Mesodermal cell (in vitro differentiated cells): ENCODE measurements at regions not wholly inside any gene's neighbourhood (a gene's known extent, or its start where the extent isn't known, plus 50 kb on each side); places are given as distances from the start of the nearest gene placed in this dataset.

Experiments
- H3K27ac ChIP-seq: 2 replicates; pipeline ENCODE4 v1.7.0; 2013; ENCODE audit warnings: mild to moderate bottlenecking, low read depth, low read length, moderate library complexity; ENCODE audit not compliant: severe bottlenecking
- H3K36me3 ChIP-seq: 2 replicates; pipeline ENCODE4 v1.7.1; 2013; ENCODE audit warnings: mild to moderate bottlenecking, low read length, moderate library complexity; ENCODE audit not compliant: control insufficient read depth, insufficient read depth
- H3K4me1 ChIP-seq: one replicate; pipeline ENCODE4 v1.7.1; 2013; ENCODE audit warnings: mild to moderate bottlenecking, low read length; ENCODE audit not compliant: insufficient read depth, control insufficient read depth, poor library complexity, severe bottlenecking
- H3K4me3 ChIP-seq: 2 replicates; pipeline ENCODE4 v1.7.0; 2013; ENCODE audit warnings: low read length, control low read depth, mild to moderate bottlenecking; ENCODE audit not compliant: insufficient read depth, poor library complexity, severe bottlenecking; ENCODE audit errors: extremely low read depth
- H3K9me3 ChIP-seq: 2 replicates; pipeline ENCODE4 v1.7.1; 2013; ENCODE audit warnings: mild to moderate bottlenecking, low read length, moderate library complexity; ENCODE audit not compliant: control insufficient read depth
- WGBS, 2 experiments: methylation state at CpG; one replicate each; pipeline ENCODE4 v1.1.5; 2013; ENCODE audit warnings: missing lambda C conversion rate in 2 of 2; ENCODE audit not compliant: insufficient coverage in 2 of 2; 5-methylcytosine and 5-hydroxymethylcytosine counted together

DNA sequence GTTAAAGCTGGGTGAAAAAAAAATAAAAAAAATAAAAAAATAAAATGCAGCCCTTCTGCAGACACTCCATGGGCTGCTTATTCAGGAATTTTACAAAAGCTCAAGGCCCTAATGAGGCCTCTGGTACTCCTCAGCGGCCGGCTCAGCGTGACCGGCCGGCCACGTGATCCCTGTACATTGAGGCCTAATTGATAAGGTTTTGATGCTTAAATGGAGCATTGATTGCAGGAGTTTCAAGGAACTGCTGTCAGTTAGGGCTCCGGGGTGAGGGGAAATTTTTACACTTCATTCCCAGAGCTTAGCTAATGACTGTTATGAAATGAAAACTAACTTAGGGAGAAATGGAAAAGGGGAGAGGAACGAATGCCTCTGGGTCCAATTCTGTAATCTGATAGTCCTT lies 368.8 kb upstream of the KIRREL3 start:
- WGBS, 2 experiments, result 96 to 97% methylated on average over 5 to 6 of the region's 8 CpGs
- Histone ChIP-seq H3K36me3 (no peaks in the 10 kb centered on the region), H3K4me3 (no peak overlapping the region), H3K9me3 (no peaks in the 10 kb centered on the region), H3K4me1 (no peaks in the 10 kb centered on the region), H3K27ac (no peak overlapping the region)

DNA sequence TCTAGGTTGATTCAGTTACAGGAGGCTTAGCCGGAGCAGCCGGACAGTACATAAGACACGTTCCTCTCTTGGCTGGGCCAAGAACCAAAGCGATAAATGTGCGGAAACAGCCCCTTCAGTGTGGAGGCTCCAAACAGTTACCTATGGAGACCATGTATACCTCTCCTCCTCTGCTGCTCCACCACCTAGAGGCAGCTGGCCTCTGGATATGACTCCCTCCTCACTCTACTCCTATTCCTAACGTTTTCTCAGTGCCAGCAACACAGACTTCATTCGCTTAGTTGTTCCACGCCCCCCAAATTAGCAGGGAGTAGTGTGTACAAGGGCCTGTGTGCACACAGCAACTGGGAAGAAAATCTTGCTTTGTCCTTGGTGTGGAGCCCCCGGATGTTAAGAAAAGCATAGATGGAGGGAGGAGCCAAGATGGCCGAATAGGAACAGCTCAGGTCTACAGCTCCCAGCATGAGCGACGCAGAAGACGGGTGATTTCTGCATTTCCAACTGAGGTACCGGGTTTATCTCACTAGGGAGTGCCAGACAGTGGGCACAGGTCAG lies 362.3 kb upstream of the KIRREL3 start:
- Histone ChIP-seq H3K9me3 (no peaks in the 10 kb centered on the region), H3K27ac (no peak overlapping the region), H3K36me3 (no peaks in the 10 kb centered on the region), H3K4me3 (no peak overlapping the region), H3K4me1 (no peaks in the 10 kb centered on the region)
- WGBS, 2 experiments, result 90 to 92% methylated on average over 10 to 11 of the region's 14 CpGs

DNA sequence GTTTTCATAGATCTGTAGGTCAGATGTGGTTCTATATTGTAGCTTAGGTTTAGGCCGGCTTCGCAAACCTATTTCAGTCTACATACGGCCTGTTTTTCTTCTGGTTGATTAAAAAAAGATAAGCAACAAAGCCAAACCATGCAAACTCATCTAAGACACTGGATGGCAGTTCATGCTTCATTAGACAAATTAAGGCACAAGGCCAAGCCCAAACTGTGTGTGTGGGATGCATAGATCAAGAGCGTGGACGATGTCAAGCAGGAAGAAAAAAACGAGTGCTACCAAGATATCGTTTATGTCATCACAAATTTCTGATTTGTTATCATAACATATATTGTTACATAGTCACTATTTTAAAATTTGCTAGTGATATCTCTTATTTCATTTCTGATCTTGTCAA lies 357.6 kb upstream of the KIRREL3 start:
- Histone ChIP-seq H3K36me3 (no peaks in the 10 kb centered on the region), H3K27ac (no peak overlapping the region), H3K4me3 (no peak overlapping the region), H3K4me1 (no peaks in the 10 kb centered on the region), H3K9me3 (no peaks in the 10 kb centered on the region)
- 100% methylated on average over 2 of the region's 7 CpGs; no CpG with 5 or more reads in 1 of the 2 experiments for WGBS, 2 experiments

DNA sequence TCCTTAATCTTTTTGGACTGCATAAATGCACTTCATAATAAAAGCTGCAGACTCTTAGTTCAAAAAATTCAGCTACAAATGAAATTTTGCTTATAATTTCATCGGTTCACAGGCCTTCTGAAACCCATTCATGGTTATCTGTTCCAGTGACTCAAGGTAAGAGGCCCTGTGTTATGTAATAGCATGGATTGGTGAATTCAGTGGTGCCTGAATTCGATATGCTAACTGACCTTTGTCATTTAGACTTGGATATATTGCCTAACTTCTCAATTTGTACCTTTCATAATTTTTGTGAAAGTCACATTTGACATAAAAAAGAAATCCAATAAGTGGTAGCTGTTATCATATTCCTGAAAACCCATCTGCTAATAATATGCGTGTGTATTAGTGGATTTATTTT lies 349.9 kb upstream of the KIRREL3 start:
- H3K4me1 ChIP-seq, result no peaks in the 10 kb centered on the region
- no CpG with 5 or more reads among the region's 3 CpGs for WGBS, 2 experiments
- H3K9me3 ChIP-seq, result peaks cover 17% of the 10 kb centered on the region

DNA sequence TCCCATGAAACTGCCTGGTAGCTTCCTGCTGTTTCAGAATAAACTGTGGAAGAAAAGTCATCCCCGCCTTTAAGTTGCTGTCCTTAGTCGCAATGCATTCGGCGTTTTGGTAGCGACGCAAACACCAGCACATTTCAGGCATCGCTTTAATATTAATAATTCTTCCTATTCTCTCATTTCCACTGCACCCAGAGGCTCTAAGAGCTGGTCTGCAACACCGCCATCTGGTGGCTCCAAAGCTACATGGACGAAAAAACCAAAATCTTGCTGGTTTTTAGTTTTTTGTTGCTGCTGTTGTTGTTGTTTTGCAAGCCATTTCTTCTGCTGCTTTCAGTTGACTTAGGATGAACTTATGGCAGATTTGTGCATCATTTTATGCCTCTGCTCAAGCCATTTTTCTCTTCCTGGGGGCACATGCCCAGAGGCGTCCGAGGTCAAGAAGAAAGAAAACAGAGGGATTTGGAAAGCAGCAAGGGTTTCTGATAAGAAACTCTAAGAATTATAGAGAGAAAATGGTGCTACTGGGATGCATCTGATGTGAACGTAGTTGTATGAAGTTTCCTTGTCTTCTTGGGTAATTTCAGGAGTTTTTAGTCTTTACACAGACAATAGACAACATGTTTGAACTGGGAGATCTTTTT lies 345.4 kb upstream of the KIRREL3 start:
- WGBS, 2 experiments, result 53 to 67% methylated on average over 8 to 10 of the region's 12 CpGs
- no peaks in the 10 kb centered on the region for H3K36me3 ChIP-seq
- H3K4me1 ChIP-seq, result no peaks in the 10 kb centered on the region
- no peak overlapping the region for H3K27ac ChIP-seq
- no peak overlapping the region for H3K4me3 ChIP-seq
- peaks cover 17% of the 10 kb centered on the region for H3K9me3 ChIP-seq

More for the DNA sequence above, 349.9 kb upstream of the KIRREL3 start:
- Histone ChIP-seq H3K4me3 (no peak overlapping the region), H3K36me3 (no peaks in the 10 kb centered on the region), H3K27ac (no peak overlapping the region)

DNA sequence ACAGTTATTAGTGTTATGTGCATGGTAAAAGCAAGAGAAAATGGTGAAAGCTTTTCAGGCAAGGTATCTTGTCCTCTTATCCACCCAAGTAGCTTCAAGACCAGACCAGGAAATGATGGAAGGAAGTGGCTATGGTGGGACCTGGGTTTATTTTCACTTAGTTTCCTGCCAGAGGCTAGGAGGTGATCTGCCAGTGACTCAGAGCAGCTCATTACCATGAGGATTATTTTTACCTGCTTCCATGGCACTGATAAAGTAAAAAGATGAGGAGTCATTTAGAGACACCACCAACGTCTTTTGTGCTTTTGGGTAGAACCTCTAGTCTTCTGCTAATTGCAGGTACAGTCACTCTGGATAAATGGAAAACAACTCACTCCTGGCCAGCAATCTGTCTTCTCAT lies 339.9 kb upstream of the KIRREL3 start:
- H3K4me1 ChIP-seq, result no peaks in the 10 kb centered on the region
- H3K4me3 ChIP-seq, result no peak overlapping the region
- no peaks in the 10 kb centered on the region for H3K36me3 ChIP-seq
- H3K9me3 ChIP-seq, result no peaks in the 10 kb centered on the region
- no peak overlapping the region for H3K27ac ChIP-seq
- 44 to 71% methylated on average over 1 of the region's 1 CpG for WGBS, 2 experiments

DNA sequence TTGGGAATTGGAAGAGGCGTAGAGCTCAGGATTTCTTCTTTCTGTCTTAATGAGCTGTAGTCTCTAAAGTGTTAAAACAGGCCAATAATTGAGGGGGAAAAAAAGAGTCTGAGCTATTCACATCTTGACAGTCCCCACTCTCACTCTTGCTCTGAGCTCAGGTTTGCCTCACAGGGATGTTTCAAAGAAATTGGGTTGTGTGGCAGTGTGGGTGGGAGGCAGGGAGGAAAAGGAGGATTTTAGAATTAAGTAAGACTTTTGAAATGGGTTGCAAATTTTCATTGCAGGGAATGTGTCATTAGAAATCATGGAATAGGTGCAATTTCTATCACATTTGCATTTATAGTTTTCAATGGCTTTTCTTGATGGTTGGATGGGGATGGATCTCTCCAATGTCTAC lies 338.8 kb upstream of the KIRREL3 start:
- WGBS, 2 experiments, result 89% methylated on average over 1 of the region's 1 CpG; no CpG with 5 or more reads in 1 of the 2 experiments
- Histone ChIP-seq H3K36me3 (no peaks in the 10 kb centered on the region), H3K9me3 (no peaks in the 10 kb centered on the region), H3K27ac (no peak overlapping the region), H3K4me3 (no peak overlapping the region), H3K4me1 (no peaks in the 10 kb centered on the region)

DNA sequence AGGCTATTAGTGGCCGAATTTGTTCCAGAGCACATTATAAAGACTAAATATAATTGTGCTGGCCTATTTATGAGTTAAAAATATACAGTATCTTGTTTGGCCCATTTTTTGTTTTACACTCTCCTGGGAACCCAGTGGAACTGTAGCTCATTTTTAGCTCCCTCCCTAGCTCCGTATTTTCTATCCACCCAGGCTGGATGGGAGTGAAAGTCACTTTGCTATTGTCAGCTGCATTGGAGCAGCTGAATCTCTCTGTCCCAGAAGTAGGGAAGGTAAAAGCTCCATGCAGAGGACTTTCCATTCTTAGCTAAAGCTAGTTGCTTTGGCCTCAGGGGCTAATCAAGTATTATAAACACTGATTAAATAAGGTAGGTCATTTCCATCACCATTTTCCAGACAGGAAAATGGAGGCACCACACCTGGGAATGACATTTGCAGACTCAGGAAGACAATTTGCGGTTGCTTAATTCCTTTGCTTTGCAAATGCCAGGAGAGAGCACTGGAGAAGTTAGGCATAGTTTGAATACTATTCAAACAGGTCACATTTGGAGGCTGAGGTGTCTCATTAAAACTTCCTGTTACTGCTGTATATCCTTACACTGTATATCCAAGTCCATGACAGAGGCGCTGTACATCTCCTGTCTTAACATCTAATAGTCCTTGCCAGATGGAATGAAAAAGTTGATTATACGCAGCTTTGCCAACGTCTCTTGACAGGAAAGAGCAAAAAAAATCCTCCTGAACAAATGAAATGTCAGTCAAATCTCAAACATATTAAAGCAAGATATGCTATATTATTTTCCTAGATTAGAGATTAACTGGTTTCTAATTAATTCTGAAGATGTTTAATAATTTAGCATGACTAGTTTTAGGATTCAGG lies 338.1 kb upstream of the KIRREL3 start:
- Histone ChIP-seq H3K27ac (no peak overlapping the region), H3K9me3 (no peaks in the 10 kb centered on the region), H3K4me1 (no peaks in the 10 kb centered on the region), H3K36me3 (no peaks in the 10 kb centered on the region), H3K4me3 (no peak overlapping the region)
- 43% methylated on average over 1 of the region's 6 CpGs; no CpG with 5 or more reads in 1 of the 2 experiments for WGBS, 2 experiments

DNA sequence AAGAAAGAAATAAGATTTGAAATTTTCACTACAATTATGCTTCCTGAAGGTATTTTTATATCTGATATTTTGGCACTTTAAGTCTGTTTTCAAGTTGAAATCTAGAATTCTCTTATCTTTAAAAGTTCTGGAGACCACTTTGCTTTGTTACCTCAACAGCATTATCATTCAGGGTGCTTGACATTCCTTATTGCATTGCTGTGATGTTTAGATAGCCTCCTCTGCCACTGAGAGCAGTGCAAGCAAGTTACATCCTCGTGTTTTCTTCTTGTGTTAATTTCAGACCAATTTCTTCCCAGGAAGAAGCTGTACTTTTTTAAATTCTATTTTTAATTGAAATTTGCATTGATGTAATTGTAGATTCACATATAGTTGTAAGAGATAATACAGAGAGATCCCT lies 333.9 kb upstream of the KIRREL3 start:
- Histone ChIP-seq H3K4me1 (no peaks in the 10 kb centered on the region), H3K27ac (no peak overlapping the region), H3K9me3 (no peaks in the 10 kb centered on the region), H3K4me3 (no peak overlapping the region), H3K36me3 (no peaks in the 10 kb centered on the region)
- WGBS, 2 experiments, result no CpG with 5 or more reads among the region's 1 CpG

DNA sequence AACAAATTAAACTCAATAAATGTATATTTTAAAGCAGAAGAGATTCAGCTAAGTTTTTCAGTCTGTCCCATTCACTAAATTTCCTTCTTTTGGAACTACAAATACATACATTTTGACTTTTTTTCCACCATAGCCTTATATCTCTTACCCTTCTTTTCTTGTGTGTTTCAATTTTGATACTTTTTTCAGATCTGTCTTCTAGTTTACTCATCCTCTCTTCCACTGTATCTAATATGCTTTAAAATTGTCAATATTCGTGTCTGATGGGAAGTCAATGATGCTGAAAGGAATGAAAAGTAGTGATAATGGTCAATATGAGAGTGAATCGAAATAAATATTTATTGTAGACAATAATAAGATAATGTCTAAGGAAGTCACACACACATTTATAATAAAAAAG lies 332.3 kb upstream of the KIRREL3 start:
- whole genome bisulfite sequencing, 2 experiments, result no CpG with 5 or more reads among the region's 2 CpGs
- Histone ChIP-seq H3K4me1 (no peaks in the 10 kb centered on the region), H3K4me3 (no peak overlapping the region), H3K36me3 (no peaks in the 10 kb centered on the region), H3K9me3 (no peaks in the 10 kb centered on the region), H3K27ac (no peak overlapping the region)

DNA sequence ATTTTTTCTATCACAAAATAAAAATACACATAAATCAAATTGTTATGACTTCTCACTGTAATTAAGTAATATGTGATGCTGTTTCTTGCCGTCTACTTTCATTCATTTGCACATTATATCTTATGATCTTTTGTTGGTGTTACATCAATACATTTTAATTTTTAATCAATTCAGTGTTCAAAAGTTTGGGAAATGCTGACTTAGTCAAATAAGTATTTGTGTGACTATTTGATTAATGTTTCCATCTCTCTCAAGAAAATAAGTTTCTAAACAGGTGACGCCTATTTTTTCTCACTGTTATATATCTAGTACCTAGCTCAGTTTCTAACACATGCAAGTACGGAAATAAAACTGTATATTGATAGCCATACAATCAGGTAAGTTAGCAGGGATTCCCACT lies 329.5 kb upstream of the KIRREL3 start:
- H3K36me3 ChIP-seq, result no peaks in the 10 kb centered on the region
- no CpG with 5 or more reads among the region's 3 CpGs for WGBS, 2 experiments
- no peaks in the 10 kb centered on the region for H3K4me1 ChIP-seq
- H3K27ac ChIP-seq, result no peak overlapping the region
- no peaks in the 10 kb centered on the region for H3K9me3 ChIP-seq
- no peak overlapping the region for H3K4me3 ChIP-seq
